MM.1S (cell line): ENCODE measurements at regions not wholly inside any gene's neighbourhood (a gene's known extent, or its start where the extent isn't known, plus 50 kb on each side); places are given as distances from the start of the nearest gene placed in this dataset.

ENCODE experiments used
- DNase-seq: peaks from one replicate; pipeline ENCODE4 v3.0.0-alpha.2; 2015
- H2AFZ ChIP-seq: fragments of 300-600 bp; sonication (generic); 2 replicates; pipeline ENCODE4 v1.6.0; 2016; ENCODE audit warnings: antibody characterized with exemption, low read length
- H3F3A ChIP-seq: fragments of 300-600 bp; sonication (generic); 2 replicates; pipeline ENCODE4 v1.6.1; 2016; ENCODE audit warnings: mild to moderate bottlenecking, antibody characterized with exemption, low read length, moderate library complexity, mixed read lengths; ENCODE audit not compliant: insufficient read depth
- H3K27ac ChIP-seq: fragments of 300-600 bp; sonication (generic); 2 replicates; pipeline ENCODE4 v1.5.1; 2016; ENCODE audit warnings: mild to moderate bottlenecking, low read length
- H3K27me3 ChIP-seq: fragments of 300-600 bp; sonication (generic); replicated peaks from 2 replicates; pipeline ENCODE4 v1.6.0; 2016; ENCODE audit warnings: low read length; ENCODE audit not compliant: insufficient read depth
- H3K36me3 ChIP-seq: fragments of 300-600 bp; sonication (generic); replicated peaks from 2 replicates; pipeline ENCODE4 v1.6.1; 2016; ENCODE audit warnings: mild to moderate bottlenecking, low read length, mixed read lengths; ENCODE audit not compliant: insufficient read depth
- H3K4me1 ChIP-seq: fragments of 300-600 bp; sonication (generic); 2 replicates; pipeline ENCODE4 v1.6.1; 2016; ENCODE audit warnings: low read length, mixed read lengths
- H3K4me2 ChIP-seq: fragments of 300-600 bp; sonication (generic); 2 replicates; pipeline ENCODE4 v1.6.0; 2016; ENCODE audit warnings: low read depth, low read length
- H3K4me3 ChIP-seq: fragments of 300-600 bp; sonication (generic); 2 replicates; pipeline ENCODE4 v1.5.1; 2016; ENCODE audit warnings: low read length, mixed read lengths
- H3K79me2 ChIP-seq: fragments of 300-600 bp; sonication (generic); 2 replicates; pipeline ENCODE4 v1.6.1; 2016; ENCODE audit warnings: mixed run types, low read length, mixed read lengths
- H3K9ac ChIP-seq: fragments of 300-600 bp; sonication (generic); 2 replicates; pipeline ENCODE4 v1.6.1; 2016; ENCODE audit warnings: low read length, mixed read lengths
- H3K9me2 ChIP-seq: fragments of 300-600 bp; sonication (generic); replicated peaks from 2 replicates; pipeline ENCODE4 v1.6.1; 2016; ENCODE audit warnings: mild to moderate bottlenecking, low read length, mixed read lengths; ENCODE audit not compliant: insufficient read depth
- H3K9me3 ChIP-seq: fragments of 300-600 bp; sonication (generic); replicated peaks from 2 replicates; pipeline ENCODE4 v1.6.1; 2016; ENCODE audit warnings: mild to moderate bottlenecking, low read length, mixed read lengths; ENCODE audit not compliant: insufficient read depth
- H4K20me1 ChIP-seq: fragments of 300-600 bp; sonication (generic); 2 replicates; pipeline ENCODE4 v1.6.1; 2016; ENCODE audit warnings: mild to moderate bottlenecking, low read length, moderate library complexity, mixed read lengths; ENCODE audit not compliant: insufficient read depth
- CTCF ChIP-seq: fragments of 300-600 bp; sonication (generic); IDR thresholded peaks from 2 replicates; pipeline ENCODE4 v1.5.1; 2016; ENCODE audit warnings: antibody characterized with exemption, low read length, mixed read lengths
- EZH2 ChIP-seq: fragments of 300-600 bp; sonication (generic); optimal IDR thresholded peaks from 2 replicates; pipeline ENCODE3; 2017; ENCODE audit warnings: low read depth, mild to moderate bottlenecking, antibody characterized with exemption, low read length, mixed read lengths
- EZH2phosphoT487 ChIP-seq: fragments of 300-600 bp; sonication (generic); IDR thresholded peaks from 2 replicates; pipeline ENCODE4 v1.6.1; 2018; ENCODE audit warnings: antibody characterized with exemption, low read length

DNA sequence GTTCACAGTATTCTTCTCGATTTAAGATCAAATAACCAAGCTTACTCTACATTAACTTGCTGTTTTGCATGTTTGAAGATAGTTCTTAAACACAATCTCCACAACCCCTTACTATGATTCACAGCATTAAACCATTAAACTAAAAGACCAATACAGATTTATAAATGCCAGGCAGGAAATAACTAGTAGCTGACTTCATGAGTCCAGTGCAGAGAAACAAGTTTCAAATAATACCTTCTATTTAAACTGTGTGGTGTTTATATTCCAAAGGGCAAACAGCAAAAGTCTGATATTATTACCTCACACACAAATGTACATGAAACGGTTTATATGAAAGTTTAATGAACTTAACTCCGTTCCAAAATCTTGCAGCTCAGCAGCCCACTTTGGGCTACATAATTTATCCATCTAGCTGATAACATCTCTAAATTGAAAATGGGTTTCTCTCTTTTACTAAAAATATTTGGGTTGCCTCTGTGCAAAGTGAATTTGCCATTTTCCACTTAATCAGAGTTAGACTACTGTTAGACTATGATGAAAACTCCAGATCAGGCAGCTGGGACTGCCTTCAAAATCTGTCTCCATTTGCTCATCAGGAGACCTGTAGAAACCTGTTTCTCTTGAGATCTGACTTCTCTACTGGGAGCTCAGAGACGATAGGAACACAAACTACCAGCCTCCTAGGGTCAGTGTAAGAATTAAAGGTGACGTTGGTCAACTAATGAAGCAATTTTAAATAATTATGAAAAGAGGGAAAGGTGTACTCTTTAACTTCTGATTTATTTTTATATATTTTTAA is 287.3 kb downstream of the FZD1 start:
- Histone ChIP-seq H3K9ac (no peak overlapping the region), H2AFZ (no peak overlapping the region), H3K79me2 (no peaks in the 10 kb centered on the region), H3K36me3 (no peaks in the 10 kb centered on the region), H3K4me1 (no peaks in the 10 kb centered on the region), H3K4me3 (no peak overlapping the region), H3K27ac (no peak overlapping the region), H3K4me2 (no peak overlapping the region), H3K9me3 (no peaks in the 10 kb centered on the region), H3F3A (no peaks in the 10 kb centered on the region), H3K9me2 (no peaks in the 10 kb centered on the region), H3K27me3 (no peaks in the 10 kb centered on the region), H4K20me1 (no peaks in the 10 kb centered on the region)
- DNase-seq = no peak
- TF ChIP-seq EZH2phosphoT487 (no peak), EZH2 (no peak), CTCF (no peak)

GRCh38 chr7:91553410-91553895 is 289.2 kb downstream of the FZD1 start:
- Histone ChIP-seq H3K27me3 (no peaks in the 10 kb centered on the region), H3K36me3 (no peaks in the 10 kb centered on the region), H3K9me3 (no peaks in the 10 kb centered on the region), H4K20me1 (no peaks in the 10 kb centered on the region), H3K4me2 (no peak overlapping the region), H3K27ac (no peak overlapping the region), H3K4me3 (no peak overlapping the region), H3K79me2 (no peaks in the 10 kb centered on the region), H3K9me2 (no peaks in the 10 kb centered on the region), H3F3A (no peaks in the 10 kb centered on the region), H3K9ac (no peak overlapping the region), H2AFZ (no peak overlapping the region), H3K4me1 (no peaks in the 10 kb centered on the region)
- DNase-seq = no peak
- TF ChIP-seq EZH2phosphoT487 = no peak

DNA sequence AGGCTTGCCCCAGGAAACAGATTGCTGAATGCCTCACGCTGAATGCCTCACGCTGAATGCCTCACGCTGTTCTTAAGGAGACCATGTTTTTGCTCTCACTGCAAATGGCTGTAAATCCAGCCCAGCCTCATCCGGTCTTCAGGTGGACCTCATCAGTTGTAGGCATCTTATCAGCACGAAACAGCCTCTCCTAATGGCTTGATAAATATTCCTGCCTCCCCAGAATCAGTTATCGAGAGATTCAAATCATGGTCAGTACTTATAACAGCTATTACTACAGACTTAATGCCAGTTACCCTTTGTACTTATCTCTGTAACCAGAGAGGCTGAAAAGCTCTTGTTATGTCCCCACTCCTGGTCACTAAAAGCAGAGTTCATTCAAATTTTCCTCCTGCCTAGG is 290.6 kb downstream of the FZD1 start:
- no peaks in the 10 kb centered on the region for H4K20me1 ChIP-seq
- no peaks in the 10 kb centered on the region for H3K27me3 ChIP-seq
- H3K4me2 ChIP-seq = no peak overlapping the region
- no peaks in the 10 kb centered on the region for H3K9me2 ChIP-seq
- H3F3A ChIP-seq = no peaks in the 10 kb centered on the region
- H3K27ac ChIP-seq = no peak overlapping the region
- H3K4me3 ChIP-seq = no peak overlapping the region
- no peak for DNase-seq
- no peaks in the 10 kb centered on the region for H3K4me1 ChIP-seq
- no peak for TF ChIP-seq EZH2phosphoT487
- TF ChIP-seq CTCF = no peak
- TF ChIP-seq EZH2 = no peak
- no peak overlapping the region for H2AFZ ChIP-seq
- H3K79me2 ChIP-seq = no peaks in the 10 kb centered on the region
- no peaks in the 10 kb centered on the region for H3K9me3 ChIP-seq
- H3K9ac ChIP-seq = no peak overlapping the region
- no peaks in the 10 kb centered on the region for H3K36me3 ChIP-seq

GRCh38 chr7:91556239-91556638 is 292.0 kb downstream of the FZD1 start:
- no peak overlapping the region for H3K9ac ChIP-seq
- H3F3A ChIP-seq = no peaks in the 10 kb centered on the region
- no peaks in the 10 kb centered on the region for H3K27me3 ChIP-seq
- no peaks in the 10 kb centered on the region for H3K36me3 ChIP-seq
- H4K20me1 ChIP-seq = no peaks in the 10 kb centered on the region
- H3K4me2 ChIP-seq = no peak overlapping the region
- no peaks in the 10 kb centered on the region for H3K4me1 ChIP-seq
- H3K4me3 ChIP-seq = no peak overlapping the region
- H3K9me3 ChIP-seq = no peaks in the 10 kb centered on the region
- no peaks in the 10 kb centered on the region for H3K9me2 ChIP-seq
- no peak overlapping the region for H3K27ac ChIP-seq
- no peaks in the 10 kb centered on the region for H3K79me2 ChIP-seq
- TF ChIP-seq EZH2 (no peak), CTCF (no peak), EZH2phosphoT487 (no peak)
- no peak overlapping the region for H2AFZ ChIP-seq
- DNase-seq = no peak
